ENCODE measurements at regions not wholly inside any gene's neighbourhood (a gene's known extent, or its start where the extent isn't known, plus 50 kb on each side); places are given as distances from the start of the nearest gene placed in this dataset.

GRCh38 chr11:29634244-29634643, 382.6 kb downstream of the KCNA4 start:
- no peaks in the 10 kb centered on the region for H3K9me3 Mint-ChIP-seq
- no peak overlapping the region for H3K27ac Mint-ChIP-seq
- intact Hi-C loops (cut with micrococcal nuclease), result no loop called here
- POLR2A ChIA-PET, result no interaction called here
- no peaks in the 10 kb centered on the region for H3K27me3 Mint-ChIP-seq
- CTCF ChIA-PET, result no interaction called here
- ATAC-seq (ENCODE audit: low read depth) (no peak), DNase-seq (no peak)
- no peak overlapping the region for H3K4me3 Mint-ChIP-seq
- no peaks in the 10 kb centered on the region for H3K36me3 Mint-ChIP-seq (ENCODE audit: low read depth)
- no peaks in the 10 kb centered on the region for H3K4me1 Mint-ChIP-seq
- TF ChIP-seq, protein P1, sequence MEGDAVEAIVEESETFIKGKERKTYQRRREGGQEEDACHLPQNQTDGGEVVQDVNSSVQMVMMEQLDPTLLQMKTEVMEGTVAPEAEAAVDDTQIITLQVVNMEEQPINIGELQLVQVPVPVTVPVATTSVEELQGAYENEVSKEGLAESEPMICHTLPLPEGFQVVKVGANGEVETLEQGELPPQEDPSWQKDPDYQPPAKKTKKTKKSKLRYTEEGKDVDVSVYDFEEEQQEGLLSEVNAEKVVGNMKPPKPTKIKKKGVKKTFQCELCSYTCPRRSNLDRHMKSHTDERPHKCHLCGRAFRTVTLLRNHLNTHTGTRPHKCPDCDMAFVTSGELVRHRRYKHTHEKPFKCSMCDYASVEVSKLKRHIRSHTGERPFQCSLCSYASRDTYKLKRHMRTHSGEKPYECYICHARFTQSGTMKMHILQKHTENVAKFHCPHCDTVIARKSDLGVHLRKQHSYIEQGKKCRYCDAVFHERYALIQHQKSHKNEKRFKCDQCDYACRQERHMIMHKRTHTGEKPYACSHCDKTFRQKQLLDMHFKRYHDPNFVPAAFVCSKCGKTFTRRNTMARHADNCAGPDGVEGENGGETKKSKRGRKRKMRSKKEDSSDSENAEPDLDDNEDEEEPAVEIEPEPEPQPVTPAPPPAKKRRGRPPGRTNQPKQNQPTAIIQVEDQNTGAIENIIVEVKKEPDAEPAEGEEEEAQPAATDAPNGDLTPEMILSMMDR (IDR thresholded peaks at IDR 0.05), result no peak

DNA sequence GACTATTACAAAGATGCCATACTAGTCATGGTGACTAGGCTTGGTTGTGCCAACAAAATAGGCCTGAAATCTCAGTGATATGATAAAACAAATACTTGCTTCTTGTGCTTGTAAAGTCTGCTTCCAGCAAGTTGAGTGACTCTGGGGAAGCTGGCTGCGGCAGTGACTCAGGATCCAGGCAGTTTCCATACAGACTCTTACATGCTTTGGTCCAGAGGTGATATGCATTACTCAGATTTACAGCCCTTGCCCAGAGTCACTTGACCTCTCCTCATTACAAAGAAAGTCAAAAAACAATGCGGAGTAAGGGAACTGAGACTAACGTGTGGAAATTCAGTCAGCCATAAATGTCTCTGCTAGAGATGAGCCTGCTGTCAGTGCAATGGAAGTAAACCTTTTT, 387.5 kb downstream of the KCNA4 start:
- no peaks in the 10 kb centered on the region for H3K36me3 Mint-ChIP-seq (ENCODE audit: low read depth)
- no peaks in the 10 kb centered on the region for H3K9me3 Mint-ChIP-seq
- ChIA-PET CTCF (no interaction called here), POLR2A (no interaction called here)
- intact Hi-C loops (cut with micrococcal nuclease), result no loop called here
- H3K27ac Mint-ChIP-seq, result no peak overlapping the region
- TF ChIP-seq, protein P1 (IDR thresholded peaks at IDR 0.05), result no peak
- H3K4me1 Mint-ChIP-seq, result no peaks in the 10 kb centered on the region
- DNase-seq (no peak), ATAC-seq (ENCODE audit: low read depth) (no peak)
- no peaks in the 10 kb centered on the region for H3K27me3 Mint-ChIP-seq
- no peak overlapping the region for H3K4me3 Mint-ChIP-seq

GRCh38 chr11:29628609-29629008, 388.2 kb downstream of the KCNA4 start:
- TF ChIP-seq, protein P1 (IDR thresholded peaks at IDR 0.05), result no peak
- no peak overlapping the region for H3K4me3 Mint-ChIP-seq
- no peaks in the 10 kb centered on the region for H3K9me3 Mint-ChIP-seq
- no peaks in the 10 kb centered on the region for H3K36me3 Mint-ChIP-seq (ENCODE audit: low read depth)
- no peak for ATAC-seq (ENCODE audit: low read depth)
- intact Hi-C loops (cut with micrococcal nuclease), result no loop called here
- no peaks in the 10 kb centered on the region for H3K4me1 Mint-ChIP-seq
- H3K27me3 Mint-ChIP-seq, result no peaks in the 10 kb centered on the region
- CTCF ChIA-PET, result no interaction called here
- DNase-seq, result no peak
- no peak overlapping the region for H3K27ac Mint-ChIP-seq
- POLR2A ChIA-PET, result no interaction called here

GRCh38 chr11:29627541-29627940, 389.3 kb downstream of the KCNA4 start:
- H3K27ac Mint-ChIP-seq, result no peak overlapping the region
- no peak overlapping the region for H3K4me3 Mint-ChIP-seq
- no peaks in the 10 kb centered on the region for H3K9me3 Mint-ChIP-seq
- ATAC-seq (ENCODE audit: low read depth) (no peak), DNase-seq (no peak)
- H3K36me3 Mint-ChIP-seq (ENCODE audit: low read depth), result no peaks in the 10 kb centered on the region
- ChIA-PET POLR2A (no interaction called here), CTCF (no interaction called here)
- intact Hi-C loops (cut with micrococcal nuclease), result no loop called here
- no peaks in the 10 kb centered on the region for H3K27me3 Mint-ChIP-seq
- no peaks in the 10 kb centered on the region for H3K4me1 Mint-ChIP-seq
- TF ChIP-seq, protein P1 (IDR thresholded peaks at IDR 0.05), result no peak

DNA sequence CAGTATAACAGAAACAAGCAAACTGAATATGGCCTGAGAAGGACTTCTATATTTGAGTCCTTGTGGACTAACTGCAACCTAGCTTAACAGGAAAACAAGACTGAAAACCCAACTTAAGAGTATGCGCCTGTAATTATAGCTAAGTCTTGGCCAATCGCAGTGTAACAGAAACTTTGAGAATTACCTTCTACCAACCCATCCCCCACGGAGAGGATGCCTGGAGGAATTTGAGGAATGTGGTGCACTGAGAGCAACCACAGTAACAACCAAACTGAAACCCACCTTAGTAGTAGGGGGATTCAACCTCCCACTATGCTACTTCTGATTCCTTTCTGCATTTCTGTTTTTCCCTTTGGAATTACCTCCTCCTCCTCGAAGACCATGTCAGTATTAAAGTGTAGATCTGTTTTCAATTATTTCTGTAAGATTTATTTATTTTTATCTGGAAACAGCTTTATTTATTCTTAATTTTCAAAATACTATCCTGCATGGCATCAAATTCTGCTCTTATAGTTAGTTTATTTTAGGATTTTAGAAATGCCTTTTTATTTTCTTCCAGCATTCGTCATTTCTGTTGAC, 393.6 kb downstream of the KCNA4 start:
- Mint-ChIP-seq H3K4me1 (no peaks in the 10 kb centered on the region), H3K36me3 (ENCODE audit: low read depth) (no peaks in the 10 kb centered on the region), H3K4me3 (no peak overlapping the region), H3K27ac (no peak overlapping the region), H3K9me3 (peaks cover 3% of the 10 kb centered on the region), H3K27me3 (no peaks in the 10 kb centered on the region)
- CTCF ChIA-PET, result no interaction called here
- TF ChIP-seq, protein P1 (IDR thresholded peaks at IDR 0.05), result no peak
- no peak for DNase-seq
- intact Hi-C loops (cut with micrococcal nuclease), result no loop called here
- ATAC-seq (ENCODE audit: low read depth), result no peak
- POLR2A ChIA-PET, result no interaction called here
